Activated T-helper 1 cell treated with anti-CD3 and anti-CD28 coated beads, Interleukin-2, amount 50 U/mL, for 16 hours (primary cell): ENCODE measurements at regions not wholly inside any gene's neighbourhood (a gene's known extent, or its start where the extent isn't known, plus 50 kb on each side); places are given as distances from the start of the nearest gene placed in this dataset.
"Not testable (repeated sequence)": the region's sequence is repeated elsewhere in the genome, so short reads cannot be mapped to it uniquely, and the experiment has no call there.

Experiments
- DNase-seq, 2 donors: peaks; one replicate each; pipeline ENCODE4 v3.0.0-alpha.2; 2020; ENCODE audit warnings: low read depth in 1 of 2, low spot score in 1 of 2

DNA sequence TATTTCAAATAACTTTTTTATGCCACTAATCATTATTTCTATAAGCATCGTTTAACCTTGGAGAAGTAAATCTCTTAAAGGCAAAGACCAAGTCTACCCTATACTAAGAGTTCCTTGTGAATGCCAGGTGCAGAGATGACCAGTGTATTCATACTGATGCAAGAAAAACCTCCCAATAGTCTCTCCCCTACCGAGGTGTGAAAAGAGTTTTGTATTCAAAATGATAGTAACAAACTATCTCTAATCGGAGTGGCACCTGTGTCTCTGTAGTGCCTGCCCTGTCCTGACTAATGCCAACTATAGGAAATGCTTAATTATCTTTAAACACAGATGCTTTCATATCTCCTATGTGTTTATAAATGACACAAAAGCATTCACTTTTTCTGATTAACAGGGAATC is 798.5 kb downstream of the TRIB2 start:
- DNase-seq = no peak

DNA sequence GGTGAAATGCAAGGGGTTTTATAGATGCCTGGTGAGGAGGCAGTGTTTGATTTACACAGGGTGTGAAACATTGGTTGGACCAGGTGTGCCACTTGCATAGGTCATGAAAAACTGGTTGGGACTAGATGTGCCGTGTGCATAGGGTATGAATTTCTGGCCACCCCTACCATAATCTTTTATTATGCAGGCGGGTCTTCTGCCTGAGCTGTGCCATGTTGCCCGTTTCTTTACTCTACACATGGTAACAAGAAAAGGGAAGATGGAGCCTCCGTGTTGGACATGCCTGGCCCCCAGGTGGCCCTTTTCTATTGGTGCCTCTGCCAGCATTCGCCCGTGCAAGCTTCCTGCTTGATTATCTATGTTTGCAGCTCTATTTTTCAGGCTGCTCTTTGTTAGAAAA is 805.4 kb downstream of the TRIB2 start:
- DNase-seq = no peak

- no peak for DNase-seq
These were observed 806.4 kb downstream of the TRIB2 start for GRCh38 chr2:13522917-13523821.

- DNase-seq = no peak
These were observed 807.8 kb downstream of the TRIB2 start for GRCh38 chr2:13524492-13524891.

GRCh38 chr2:13531735-13532410 is 815.1 kb downstream of the TRIB2 start:
- DNase-seq = not testable (repeated sequence)

- not testable (repeated sequence) for DNase-seq
These were observed 816.2 kb downstream of the TRIB2 start for GRCh38 chr2:13532781-13533523.

DNA sequence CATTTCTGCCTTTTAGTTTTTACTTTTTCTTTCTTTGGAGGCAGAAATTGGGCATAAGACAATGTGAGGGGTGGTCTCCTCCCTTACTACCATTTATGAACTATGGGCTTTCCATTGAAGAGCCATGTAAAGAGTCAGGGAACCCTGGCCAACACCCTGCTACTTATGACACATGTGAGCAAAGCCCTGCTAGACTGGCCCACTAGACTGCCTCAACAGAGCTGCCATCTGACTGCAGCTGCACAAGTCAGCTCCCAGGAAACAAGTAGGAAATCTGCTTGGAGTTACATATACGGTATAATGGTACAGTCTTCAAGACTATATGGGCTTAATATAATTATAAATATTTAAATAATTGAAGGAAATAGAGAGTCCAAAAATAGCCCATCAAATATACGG is 816.8 kb downstream of the TRIB2 start:
- DNase-seq = no peak

DNA sequence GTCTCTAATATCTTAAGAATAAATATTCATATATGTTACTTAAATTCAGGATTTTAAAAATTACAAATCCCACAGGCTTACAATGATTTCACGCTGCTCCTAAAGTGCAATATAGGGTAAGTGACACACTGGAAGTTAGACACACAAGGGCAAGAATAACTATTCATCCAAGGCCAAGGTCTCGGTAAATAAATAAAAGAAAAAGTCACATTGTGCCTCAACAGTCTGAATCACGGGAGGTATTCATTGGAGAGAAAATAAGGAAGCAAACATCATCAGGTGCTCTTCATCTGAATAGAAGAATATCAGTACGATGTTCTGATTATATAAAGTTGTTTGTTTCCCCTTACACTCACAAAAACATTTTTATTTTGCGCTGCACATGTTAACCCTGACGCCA is 820.2 kb downstream of the TRIB2 start:
- no peak for DNase-seq

- DNase-seq = no peak
These were observed 821.1 kb downstream of the TRIB2 start for GRCh38 chr2:13537771-13538349.

DNA sequence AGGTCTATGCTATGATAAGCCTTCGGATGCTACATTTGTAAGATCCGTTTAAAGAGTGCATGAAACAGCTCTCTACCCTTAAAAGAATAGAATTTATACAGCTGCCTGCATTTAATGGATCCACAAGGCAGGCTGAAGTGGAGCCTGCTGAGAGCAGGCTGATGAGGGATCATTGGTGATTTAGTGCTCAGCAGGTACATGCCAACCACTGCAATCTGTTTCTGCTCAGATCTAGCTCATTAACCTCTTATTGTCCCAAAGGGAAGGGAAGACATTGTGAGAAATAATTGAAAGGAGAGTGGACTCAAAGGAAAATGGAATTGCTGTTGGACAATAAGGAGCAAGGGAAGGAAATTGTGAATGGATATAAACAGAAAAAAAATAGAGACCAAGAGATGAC is 822.6 kb downstream of the TRIB2 start:
- DNase-seq = no peak

DNA sequence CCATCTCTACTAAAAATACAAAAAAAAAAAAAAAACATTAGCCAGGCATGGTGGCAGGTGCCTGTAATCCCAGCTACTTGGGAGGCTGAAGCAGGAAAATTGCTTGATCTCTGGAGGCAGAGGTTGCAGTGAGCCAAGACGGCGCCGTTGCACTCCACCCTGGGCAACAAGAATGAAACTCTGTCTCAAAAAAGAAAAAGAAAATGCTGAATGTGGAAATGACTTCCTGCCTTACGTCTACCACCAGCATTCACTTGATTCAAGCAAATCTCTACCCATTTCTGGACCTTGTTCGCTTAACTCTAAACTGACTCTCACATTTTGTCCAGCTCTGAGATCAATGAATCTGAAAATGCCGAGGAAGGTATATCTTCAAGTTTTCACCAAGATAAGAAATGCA is 825.3 kb downstream of the TRIB2 start:
- DNase-seq = no peak

- DNase-seq = no peak
These were observed 825.9 kb downstream of the TRIB2 start for GRCh38 chr2:13542642-13543041.

GRCh38 chr2:13543550-13543949 is 826.8 kb downstream of the TRIB2 start:
- no peak for DNase-seq

DNA sequence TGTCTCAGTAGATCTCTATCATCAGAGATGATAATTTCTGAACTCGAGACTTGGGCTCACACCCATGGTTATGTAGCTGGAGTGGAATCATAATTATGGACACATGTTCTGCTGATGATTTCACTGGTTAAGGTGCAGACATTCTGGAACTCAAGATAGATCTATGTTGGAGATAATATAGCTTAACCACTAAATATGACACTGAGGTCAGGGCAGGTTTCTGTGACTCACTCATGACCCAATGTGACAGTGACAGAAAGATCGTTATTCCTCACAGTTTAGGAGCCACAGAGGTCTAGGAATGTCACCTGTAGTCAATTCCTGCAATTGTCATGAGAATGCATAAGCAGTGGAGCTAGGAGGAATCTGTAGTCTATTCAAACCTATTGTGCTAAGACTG is 828.6 kb downstream of the TRIB2 start:
- no peak for DNase-seq

DNA sequence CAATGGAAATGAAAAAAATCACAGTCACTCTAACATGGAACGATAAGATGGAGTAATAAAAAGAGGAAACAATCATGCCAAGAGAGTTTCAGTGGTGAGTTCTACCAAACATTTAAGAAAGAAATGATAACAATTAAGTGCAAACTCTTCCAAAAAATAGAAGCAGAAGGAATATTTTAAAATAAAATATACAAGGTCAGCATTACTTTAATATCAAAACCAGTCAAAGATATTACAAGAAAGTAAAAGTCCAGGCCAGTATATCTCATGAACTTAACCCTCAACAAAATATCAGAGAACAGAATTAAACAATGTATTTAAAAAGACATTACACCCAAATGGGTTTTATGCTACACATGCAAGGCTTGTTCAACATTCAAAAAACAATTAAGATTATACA is 829.4 kb downstream of the TRIB2 start:
- DNase-seq = no peak

DNA sequence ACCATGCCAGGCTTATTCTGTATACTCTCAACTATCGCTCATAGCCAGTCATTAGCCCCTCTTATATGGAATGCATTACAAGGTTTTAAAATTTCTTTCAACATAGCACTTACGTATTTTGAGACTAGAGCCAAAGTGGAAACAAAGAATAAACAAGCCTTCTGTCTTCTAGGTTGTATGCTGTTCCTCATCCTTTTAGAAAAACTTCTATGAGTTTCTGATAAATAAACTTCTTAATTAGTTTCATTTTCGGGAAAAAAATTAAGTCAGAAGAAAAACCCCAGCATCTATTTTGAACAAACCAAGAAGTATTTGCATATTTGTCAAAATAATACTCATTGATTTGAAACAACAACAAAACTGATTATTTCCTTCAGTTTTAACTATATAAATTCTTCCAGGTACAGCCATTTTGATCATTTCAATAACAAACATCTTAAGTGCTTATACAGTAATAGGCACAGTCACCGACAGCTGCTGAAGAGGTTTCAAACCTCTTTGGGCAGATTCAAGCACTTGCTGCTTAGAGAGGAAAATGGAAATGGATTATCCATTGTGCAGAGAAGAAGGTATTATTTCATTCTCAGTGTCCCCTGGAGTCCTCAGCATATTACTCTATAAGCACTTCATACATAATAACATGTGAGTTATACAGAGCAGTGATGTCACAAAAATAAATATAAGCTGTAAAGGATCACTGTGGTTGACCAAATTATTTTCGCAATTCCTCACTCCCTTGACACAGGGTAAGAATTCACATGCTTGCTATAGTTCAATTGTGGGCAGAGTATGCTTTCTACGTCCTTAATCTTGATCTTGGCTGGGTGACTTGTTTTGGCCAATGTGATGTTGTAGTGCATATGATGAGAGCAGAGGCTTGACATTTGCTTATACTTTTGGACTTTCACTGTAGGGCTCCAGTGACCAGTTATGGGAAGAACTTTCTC is 833.8 kb downstream of the TRIB2 start:
- DNase-seq = no peak

GRCh38 chr2:13558368-13558767 is 841.6 kb downstream of the TRIB2 start:
- DNase-seq = no peak

DNA sequence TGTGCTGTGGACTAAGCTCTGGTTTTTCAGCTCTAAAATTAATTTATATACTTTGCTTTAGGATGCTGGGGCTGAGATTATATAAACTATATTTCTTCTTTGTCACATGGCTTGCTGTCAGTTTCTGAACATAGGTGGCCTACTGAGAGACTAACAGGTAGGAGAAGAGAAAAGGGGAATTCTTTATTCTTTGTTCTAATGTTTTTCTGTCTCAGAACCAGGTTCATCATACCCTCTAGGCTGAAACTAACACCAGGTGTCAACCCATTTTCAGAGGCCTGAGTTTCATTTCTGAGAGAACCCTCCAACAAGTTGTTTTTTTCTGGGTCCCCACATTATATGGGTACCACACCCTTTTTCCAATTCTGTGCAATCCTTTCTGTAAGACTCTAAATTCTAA is 843.6 kb downstream of the TRIB2 start:
- DNase-seq = no peak

DNA sequence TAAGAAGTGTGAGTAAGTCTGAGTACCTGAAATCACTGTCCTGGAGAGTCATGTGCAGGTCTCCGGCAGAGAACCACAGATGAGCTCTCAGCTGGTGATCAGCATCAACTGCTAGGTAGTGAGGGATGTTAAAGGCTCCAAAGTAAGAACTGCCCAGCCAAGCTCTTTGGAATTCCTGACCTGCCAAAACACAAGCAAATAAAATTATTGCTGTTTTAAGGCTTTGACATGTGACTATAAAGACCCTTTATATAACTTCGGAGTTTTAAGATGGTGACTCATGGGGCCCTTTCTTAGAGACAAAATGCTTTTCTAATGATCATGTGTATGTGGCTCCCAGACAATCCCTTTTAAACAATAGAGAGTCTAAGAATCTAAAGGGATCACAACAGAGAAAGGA is 855.7 kb downstream of the TRIB2 start:
- DNase-seq = no peak

DNA sequence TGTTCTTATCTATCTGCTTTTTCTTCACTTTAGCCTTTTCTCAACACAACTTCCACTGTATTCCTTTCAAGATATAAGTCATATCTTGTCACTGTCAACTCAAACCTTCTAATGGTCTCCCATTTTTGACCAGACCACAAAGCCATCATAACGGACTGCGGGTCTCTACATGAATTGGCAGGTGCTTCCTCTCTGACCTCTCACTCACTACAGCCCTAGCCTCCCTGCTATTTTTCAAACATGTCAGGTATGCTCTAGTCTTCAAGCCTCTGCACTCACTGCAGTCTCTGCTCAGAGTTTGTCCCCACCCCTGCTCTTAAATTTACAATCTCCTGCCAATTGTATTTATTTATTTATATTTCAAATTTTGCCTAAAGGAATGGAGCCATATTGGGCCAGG is 858.1 kb downstream of the TRIB2 start:
- no peak for DNase-seq
